DND-41 (cell line): ENCODE measurements at regions not wholly inside any gene's neighbourhood (a gene's known extent, or its start where the extent isn't known, plus 50 kb on each side); places are given as distances from the start of the nearest gene placed in this dataset.

ENCODE experiments used
- ATAC-seq: fragments of 200-7000 bp; cut with Tn5 transposase; 3 replicates; pipeline ENCODE4 v1.9.1; 2021; ENCODE audit warnings: low read depth; ENCODE audit not compliant: insufficient read depth
- DNase-seq: peaks from one replicate; pipeline ENCODE4 v3.0.0-alpha.2; 2020
- H2AFZ ChIP-seq: 2 replicates; pipeline ENCODE4 v1.6.0; 2012; ENCODE audit warnings: low read depth, low read length
- H3K27ac ChIP-seq: 2 replicates; pipeline ENCODE4 v1.5.1; 2012; ENCODE audit warnings: low read length, inconsistent platforms
- H3K27me3 ChIP-seq: fragments of 200-600 bp; sonication (generic); 2 replicates; pipeline ENCODE4 v1.6.0; 2012; ENCODE audit warnings: low read length, mild to moderate bottlenecking, inconsistent platforms; ENCODE audit not compliant: insufficient read depth, poor library complexity
- H3K36me3 ChIP-seq: 2 replicates; pipeline ENCODE4 v1.5.1; 2012; ENCODE audit warnings: low read length, inconsistent platforms; ENCODE audit not compliant: insufficient read depth
- H3K4me1 ChIP-seq: 2 replicates; pipeline ENCODE4 v1.5.1; 2012; ENCODE audit warnings: mild to moderate bottlenecking, low read length; ENCODE audit not compliant: insufficient read depth
- H3K4me2 ChIP-seq: 2 replicates; pipeline ENCODE4 v1.6.0; 2012; ENCODE audit warnings: mild to moderate bottlenecking, moderate library complexity, low read length, inconsistent platforms; ENCODE audit not compliant: insufficient read depth
- H3K4me3 ChIP-seq, 2 experiments: fragments of 200-600 bp in 1 of 2; shearing (Covaris generic) in 1 of 2; 2 replicates each; pipeline ENCODE4 v1.5.1; 2012 to 2016; ENCODE audit warnings: inconsistent platforms in 2 of 2, low read length in 2 of 2, mild to moderate bottlenecking in 2 of 2, low read depth in 1 of 2, moderate library complexity in 1 of 2
- H3K79me2 ChIP-seq: 2 replicates; pipeline ENCODE4 v1.6.0; 2012; ENCODE audit warnings: low read length, inconsistent platforms; ENCODE audit not compliant: insufficient read depth
- H3K9ac ChIP-seq: 2 replicates; pipeline ENCODE4 v1.6.0; 2012; ENCODE audit warnings: low read depth, mild to moderate bottlenecking, inconsistent platforms, low read length, moderate library complexity
- H3K9me3 ChIP-seq: 2 replicates; pipeline ENCODE4 v1.5.1; 2012; ENCODE audit warnings: low read length, moderate library complexity, mild to moderate bottlenecking, inconsistent platforms; ENCODE audit not compliant: insufficient read depth, severe bottlenecking
- H4K20me1 ChIP-seq: 2 replicates; pipeline ENCODE4 v1.6.0; 2012; ENCODE audit warnings: low read length; ENCODE audit not compliant: insufficient read depth
- EZH2 ChIP-seq: IDR thresholded peaks from 3 replicates; pipeline ENCODE4 v1.6.1; 2012; ENCODE audit warnings: borderline replicate concordance, low read depth, mild to moderate bottlenecking, moderate library complexity, low read length, inconsistent platforms; ENCODE audit not compliant: severe bottlenecking
- TF ChIP-seq, protein P1 (sequence below): IDR thresholded peaks from 2 replicates; pipeline ENCODE4 v1.5.1; 2012; ENCODE audit warnings: borderline replicate concordance, low read length, moderate library complexity, mild to moderate bottlenecking; ENCODE audit not compliant: poor library complexity, severe bottlenecking; ENCODE audit errors: extremely low read depth

DNA sequence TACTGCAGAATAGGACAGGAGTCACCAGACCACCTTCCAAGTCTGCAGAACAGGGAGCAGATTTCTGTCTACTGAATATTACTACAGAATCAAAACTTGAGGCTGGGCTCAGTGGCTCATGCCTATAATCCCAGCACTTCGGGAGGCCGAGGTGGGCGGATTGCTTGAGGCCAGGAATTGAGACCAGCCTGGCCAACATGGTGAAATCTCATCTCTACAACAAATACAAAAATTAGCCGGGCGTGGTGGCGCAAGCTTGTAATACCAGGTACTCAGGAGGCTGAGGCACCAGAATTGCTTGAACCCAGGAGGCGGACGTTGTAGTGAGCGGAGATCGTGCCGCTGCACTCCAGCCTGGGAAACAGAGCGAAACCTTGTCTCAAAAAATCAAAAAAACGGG, 710.8 kb upstream of the WWC1 start:
- TF ChIP-seq, protein P1, sequence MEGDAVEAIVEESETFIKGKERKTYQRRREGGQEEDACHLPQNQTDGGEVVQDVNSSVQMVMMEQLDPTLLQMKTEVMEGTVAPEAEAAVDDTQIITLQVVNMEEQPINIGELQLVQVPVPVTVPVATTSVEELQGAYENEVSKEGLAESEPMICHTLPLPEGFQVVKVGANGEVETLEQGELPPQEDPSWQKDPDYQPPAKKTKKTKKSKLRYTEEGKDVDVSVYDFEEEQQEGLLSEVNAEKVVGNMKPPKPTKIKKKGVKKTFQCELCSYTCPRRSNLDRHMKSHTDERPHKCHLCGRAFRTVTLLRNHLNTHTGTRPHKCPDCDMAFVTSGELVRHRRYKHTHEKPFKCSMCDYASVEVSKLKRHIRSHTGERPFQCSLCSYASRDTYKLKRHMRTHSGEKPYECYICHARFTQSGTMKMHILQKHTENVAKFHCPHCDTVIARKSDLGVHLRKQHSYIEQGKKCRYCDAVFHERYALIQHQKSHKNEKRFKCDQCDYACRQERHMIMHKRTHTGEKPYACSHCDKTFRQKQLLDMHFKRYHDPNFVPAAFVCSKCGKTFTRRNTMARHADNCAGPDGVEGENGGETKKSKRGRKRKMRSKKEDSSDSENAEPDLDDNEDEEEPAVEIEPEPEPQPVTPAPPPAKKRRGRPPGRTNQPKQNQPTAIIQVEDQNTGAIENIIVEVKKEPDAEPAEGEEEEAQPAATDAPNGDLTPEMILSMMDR, result no peak
- TF ChIP-seq EZH2, result no peak
- H3K27ac ChIP-seq, result no peak overlapping the region
- H3K4me3 ChIP-seq, result no peak overlapping the region
- H3K9me3 ChIP-seq, result no peaks in the 10 kb centered on the region
- ATAC-seq, result no peak
- no peak overlapping the region for H3K4me2 ChIP-seq
- no peaks in the 10 kb centered on the region for H3K4me1 ChIP-seq
- DNase-seq, result no peak
- H3K27me3 ChIP-seq, result no peaks in the 10 kb centered on the region
- no peak overlapping the region for H2AFZ ChIP-seq
- H3K36me3 ChIP-seq, result no peaks in the 10 kb centered on the region
- no peaks in the 10 kb centered on the region for H3K79me2 ChIP-seq
- no peak overlapping the region for H3K9ac ChIP-seq
- no peaks in the 10 kb centered on the region for H4K20me1 ChIP-seq

DNA sequence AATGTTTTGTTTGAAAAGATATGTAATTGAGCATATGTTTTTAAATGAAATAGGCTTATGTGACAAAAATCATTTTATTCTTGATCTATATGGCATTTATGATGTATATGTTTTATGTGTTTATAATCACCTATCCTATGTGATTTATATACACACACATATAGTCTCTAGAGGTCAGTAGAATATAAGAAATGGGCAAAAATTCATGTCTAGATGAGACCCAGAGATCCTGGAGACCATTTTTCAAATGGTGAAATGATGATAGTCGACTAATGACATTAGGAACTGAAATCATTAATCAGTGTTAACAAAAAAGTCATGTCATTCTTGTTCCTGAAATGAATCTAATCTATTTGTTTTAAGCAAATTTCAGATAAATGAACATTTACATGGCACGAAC, 709.2 kb upstream of the WWC1 start:
- ATAC-seq (no peak), DNase-seq (no peak)
- Histone ChIP-seq H3K79me2 (no peaks in the 10 kb centered on the region), H3K9ac (no peak overlapping the region), H3K4me1 (no peaks in the 10 kb centered on the region), H3K4me3 (no peak overlapping the region), H4K20me1 (no peaks in the 10 kb centered on the region), H3K27ac (no peak overlapping the region), H2AFZ (no peak overlapping the region), H3K27me3 (no peaks in the 10 kb centered on the region), H3K9me3 (no peaks in the 10 kb centered on the region), H3K36me3 (no peaks in the 10 kb centered on the region), H3K4me2 (no peak overlapping the region)
- TF ChIP-seq, protein P1, result no peak
- no peak for TF ChIP-seq EZH2

DNA sequence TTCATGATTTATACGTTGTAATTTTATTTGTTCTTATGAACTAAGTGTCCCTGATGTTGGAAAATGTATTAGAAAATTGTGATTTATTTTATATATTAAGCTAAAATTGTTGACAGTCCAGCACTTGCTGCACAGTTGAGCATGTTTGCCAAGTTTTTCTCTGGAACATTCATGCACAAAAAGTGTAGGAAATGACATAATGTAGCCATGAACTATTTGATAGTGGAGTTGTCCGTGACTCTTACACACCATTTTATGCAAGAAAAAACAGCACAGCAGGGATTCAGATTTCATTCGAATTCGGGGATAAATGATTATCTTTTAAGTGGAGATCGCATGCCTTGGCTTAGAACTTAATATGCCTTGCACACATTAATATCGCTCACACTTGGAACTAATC, 708.6 kb upstream of the WWC1 start:
- Histone ChIP-seq H3K4me3 (no peak overlapping the region), H3K4me2 (no peak overlapping the region), H3K27me3 (no peaks in the 10 kb centered on the region), H4K20me1 (no peaks in the 10 kb centered on the region), H3K9ac (no peak overlapping the region), H3K4me1 (no peaks in the 10 kb centered on the region), H3K27ac (no peak overlapping the region), H3K36me3 (no peaks in the 10 kb centered on the region), H3K9me3 (no peaks in the 10 kb centered on the region), H3K79me2 (no peaks in the 10 kb centered on the region), H2AFZ (no peak overlapping the region)
- DNase-seq (no peak), ATAC-seq (no peak)
- TF ChIP-seq, protein P1, result no peak
- no peak for TF ChIP-seq EZH2

DNA sequence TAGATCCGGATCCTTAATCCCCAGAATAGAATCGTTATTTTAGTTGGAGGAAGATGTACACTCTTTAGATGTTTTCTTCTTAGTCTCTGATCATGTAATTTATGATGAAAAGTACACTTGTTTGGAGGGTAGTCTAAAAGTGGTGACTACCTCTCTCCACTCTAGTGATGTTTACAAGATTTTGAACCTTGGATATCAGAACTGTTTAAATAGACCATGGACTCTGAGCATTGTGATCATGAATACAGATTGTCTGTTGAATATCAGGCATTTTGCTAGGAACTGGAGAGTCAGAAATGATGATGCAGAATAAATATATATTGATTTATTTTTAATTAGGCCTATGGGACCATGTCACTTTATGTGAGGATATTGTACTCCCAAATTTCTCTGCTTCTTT, 706.3 kb upstream of the WWC1 start:
- no peak overlapping the region for H3K9ac ChIP-seq
- H2AFZ ChIP-seq, result no peak overlapping the region
- DNase-seq (no peak), ATAC-seq (no peak)
- H3K79me2 ChIP-seq, result no peaks in the 10 kb centered on the region
- H4K20me1 ChIP-seq, result no peaks in the 10 kb centered on the region
- H3K4me2 ChIP-seq, result no peak overlapping the region
- no peak for TF ChIP-seq EZH2
- TF ChIP-seq, protein P1, result no peak
- no peaks in the 10 kb centered on the region for H3K36me3 ChIP-seq
- H3K4me3 ChIP-seq, result no peak overlapping the region
- H3K4me1 ChIP-seq, result no peaks in the 10 kb centered on the region
- no peaks in the 10 kb centered on the region for H3K27me3 ChIP-seq
- H3K27ac ChIP-seq, result no peak overlapping the region
- no peaks in the 10 kb centered on the region for H3K9me3 ChIP-seq
